Ascending aorta (tissue), 2 donors: ENCODE measurements at regions not wholly inside any gene's neighbourhood (a gene's known extent, or its start where the extent isn't known, plus 50 kb on each side); places are given as distances from the start of the nearest gene placed in this dataset.
A peak's percentile ranks its signal among the peaks of the same experiment; 100 is the strongest.

ENCODE experiments used
- DNase-seq, 2 donors: peaks; one replicate each; pipeline ENCODE4 v3.0.0-alpha.2; 2019; ENCODE audit warnings: low spot score in 2 of 2
- H3K27ac ChIP-seq, 2 donors: fragments of 200-600 bp; sonication (generic); one replicate each; pipeline ENCODE4 v1.5.1; 2016 to 2017; ENCODE audit warnings: mild to moderate bottlenecking in 1 of 2
- H3K27me3 ChIP-seq: fragments of 200-600 bp; sonication (generic); one replicate; pipeline ENCODE4 v1.5.1; 2017
- H3K36me3 ChIP-seq, 2 donors: fragments of 200-600 bp; sonication (generic); one replicate each; pipeline ENCODE4 v1.5.1; 2016
- H3K4me1 ChIP-seq, 2 donors: fragments of 200-600 bp; sonication (generic); one replicate each; pipeline ENCODE4 v1.5.1; 2016 to 2017; ENCODE audit warnings: mild to moderate bottlenecking in 1 of 2
- H3K4me3 ChIP-seq, 2 donors: fragments of 200-600 bp; sonication (generic); one replicate each; pipeline ENCODE4 v1.5.1; 2016 to 2017; ENCODE audit warnings: mild to moderate bottlenecking in 1 of 2
- H3K9me3 ChIP-seq, 2 donors: fragments of 200-600 bp; sonication (generic); one replicate each; pipeline ENCODE4 v1.5.1; 2016
- CTCF ChIP-seq, 3 experiments: fragments of 200-600 bp in 2 of 3; fragments of 450-650 bp in 1 of 3; sonication (generic) in 2 of 3; IDR thresholded peaks; one replicate each; pipeline ENCODE4 v1.5.1; 2016 to 2019; ENCODE audit warnings: antibody characterized with exemption in 3 of 3, mild to moderate bottlenecking in 1 of 3, moderate library complexity in 1 of 3
- intact Hi-C: fragments of 100-400 bp; cut with DNase I; formaldehyde crosslinking; loops from one replicate; pipeline ENCODE4 v1.15.1; 2023

DNA sequence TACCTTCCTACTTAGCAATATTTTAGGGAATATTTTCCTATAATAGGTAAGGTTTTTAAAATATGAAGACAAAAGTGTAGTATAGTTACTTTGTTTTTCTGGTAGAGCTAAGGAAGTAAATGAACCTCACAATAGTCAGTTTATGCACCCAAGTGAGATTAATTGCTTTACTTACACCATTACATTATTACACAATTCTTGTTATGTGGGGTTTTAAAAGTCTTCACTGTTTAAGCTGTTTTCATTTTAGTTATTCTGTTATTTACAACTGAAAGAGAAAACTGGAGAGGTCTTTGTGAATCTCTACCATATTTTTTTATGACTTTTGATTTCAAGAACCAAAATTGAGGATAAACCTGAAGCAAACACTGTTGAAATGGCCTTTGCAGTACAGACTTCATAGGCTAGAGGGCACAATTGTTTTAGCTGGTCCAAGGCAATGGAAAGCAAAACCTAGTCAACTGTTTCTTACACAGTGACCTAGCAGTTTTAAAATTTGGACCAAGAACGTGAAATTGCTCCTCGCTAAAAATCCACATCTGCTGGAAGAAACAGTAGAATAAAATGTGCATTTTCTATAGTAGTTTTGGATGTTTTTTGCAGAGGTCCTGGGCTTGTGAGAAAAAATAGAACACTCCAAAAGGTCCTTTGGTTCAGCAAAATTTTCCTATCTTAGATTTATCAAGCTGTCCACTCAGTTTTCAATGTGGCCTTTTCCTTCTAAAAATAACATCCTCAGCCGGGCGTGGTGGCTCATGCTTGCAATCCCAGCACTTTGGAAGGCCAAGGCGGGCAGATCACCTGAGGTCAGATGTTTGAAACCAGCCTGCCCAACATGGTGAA, 66.4 kb upstream of the FER start:
- Histone ChIP-seq H3K36me3 (no peaks in the 10 kb centered on the region), H3K27ac (peak overlapping the region; percentile 55 to 67), H3K9me3 (no peaks in the 10 kb centered on the region), H3K4me3 (peak overlapping the region in 1 of 2 donors; percentile 27), H3K4me1 (no peaks in the 10 kb centered on the region), H3K27me3 (no peaks in the 10 kb centered on the region)
- DNase-seq = no peak
- TF ChIP-seq CTCF (IDR thresholded peaks at IDR 0.05) = peak; percentile 72 to 86 (median 83)
- intact Hi-C loops = loop anchor here (1.0 to 10.0 kb wide), 4 partner anchors 46 to 794 kb away; no protein-coding TSS in a partner anchor

DNA sequence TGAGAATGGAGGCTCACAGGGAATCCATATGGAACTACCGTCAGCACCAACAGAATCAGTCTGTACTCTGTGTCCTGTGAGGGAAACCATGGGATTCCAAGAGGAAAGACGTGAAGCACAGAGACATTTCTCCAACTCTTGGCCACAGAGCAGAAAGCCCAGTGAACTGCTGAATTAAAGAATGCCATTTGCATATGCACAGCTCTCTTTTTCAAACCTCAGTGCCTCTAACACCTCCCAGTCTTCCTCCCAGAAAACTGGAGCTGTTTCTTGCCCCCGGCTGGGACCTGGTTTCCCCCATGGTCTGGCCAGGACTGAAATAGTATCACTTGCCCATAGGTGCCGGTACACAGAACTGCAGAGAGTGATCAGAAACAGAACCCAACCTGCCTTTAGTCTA, 69.6 kb upstream of the FER start:
- no peaks in the 10 kb centered on the region for H3K27me3 ChIP-seq
- intact Hi-C loops = no loop called here
- DNase-seq = no peak
- no peak for TF ChIP-seq CTCF (IDR thresholded peaks at IDR 0.05)
- H3K27ac ChIP-seq = no peak overlapping the region
- no peaks in the 10 kb centered on the region for H3K9me3 ChIP-seq
- no peaks in the 10 kb centered on the region for H3K4me1 ChIP-seq
- H3K36me3 ChIP-seq = no peaks in the 10 kb centered on the region
- H3K4me3 ChIP-seq = no peak overlapping the region

- no peaks in the 10 kb centered on the region for H3K27me3 ChIP-seq
- H3K4me3 ChIP-seq = no peak overlapping the region
- intact Hi-C loops = no loop called here
- no peak for TF ChIP-seq CTCF (IDR thresholded peaks at IDR 0.05)
- H3K4me1 ChIP-seq = no peaks in the 10 kb centered on the region
- H3K9me3 ChIP-seq = no peaks in the 10 kb centered on the region
- DNase-seq = no peak
- no peaks in the 10 kb centered on the region for H3K36me3 ChIP-seq
- no peak overlapping the region for H3K27ac ChIP-seq
Observed at GRCh38 chr5:108675736-108676135, 72.0 kb upstream of the FER start.

DNA sequence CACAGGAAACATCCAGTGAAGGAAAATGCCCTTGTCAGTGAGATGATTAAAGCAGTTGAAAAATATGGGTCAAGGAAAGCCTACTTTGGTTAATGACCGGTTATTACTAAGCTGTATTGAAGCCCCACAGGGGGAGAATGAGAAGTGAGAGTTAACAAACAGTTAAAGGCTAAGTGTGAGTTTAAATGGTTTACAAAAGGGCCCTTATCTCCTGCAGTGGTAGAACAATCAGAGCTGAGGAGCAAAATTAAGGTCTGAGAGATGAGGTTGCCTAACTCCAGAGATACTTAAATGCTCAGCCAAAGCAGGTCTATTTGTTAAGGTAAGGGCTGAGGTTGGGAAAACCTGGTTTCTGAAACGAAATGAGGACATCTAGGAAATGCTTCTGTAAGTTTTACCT, 75.1 kb upstream of the FER start:
- Histone ChIP-seq H3K27me3 (no peaks in the 10 kb centered on the region), H3K4me3 (no peak overlapping the region), H3K27ac (no peak overlapping the region), H3K4me1 (no peaks in the 10 kb centered on the region), H3K9me3 (no peaks in the 10 kb centered on the region), H3K36me3 (no peaks in the 10 kb centered on the region)
- no peak for TF ChIP-seq CTCF (IDR thresholded peaks at IDR 0.05)
- intact Hi-C loops = no loop called here
- no peak for DNase-seq

- H3K27me3 ChIP-seq = no peaks in the 10 kb centered on the region
- no peak for DNase-seq
- no peak overlapping the region for H3K4me3 ChIP-seq
- intact Hi-C loops = no loop called here
- no peak for TF ChIP-seq CTCF (IDR thresholded peaks at IDR 0.05)
- H3K4me1 ChIP-seq = no peaks in the 10 kb centered on the region
- H3K9me3 ChIP-seq = no peaks in the 10 kb centered on the region
- no peak overlapping the region for H3K27ac ChIP-seq
- no peaks in the 10 kb centered on the region for H3K36me3 ChIP-seq
Observed at GRCh38 chr5:108670591-108671289, 77.0 kb upstream of the FER start.
